HG03442 (cell line): ENCODE measurements at regions not wholly inside any gene's neighbourhood (a gene's known extent, or its start where the extent isn't known, plus 50 kb on each side); places are given as distances from the start of the nearest gene placed in this dataset.
"Not testable (repeated sequence)": the region's sequence is repeated elsewhere in the genome, so short reads cannot be mapped to it uniquely, and the experiment has no call there.

Experiments
- ATAC-seq: cut with Tn5 transposase; IDR thresholded peaks from one replicate; pipeline ENCODE4 v1.9.1; 2021; ENCODE audit warnings: mild to moderate bottlenecking, moderate library complexity; ENCODE audit not compliant: unreplicated experiment

DNA sequence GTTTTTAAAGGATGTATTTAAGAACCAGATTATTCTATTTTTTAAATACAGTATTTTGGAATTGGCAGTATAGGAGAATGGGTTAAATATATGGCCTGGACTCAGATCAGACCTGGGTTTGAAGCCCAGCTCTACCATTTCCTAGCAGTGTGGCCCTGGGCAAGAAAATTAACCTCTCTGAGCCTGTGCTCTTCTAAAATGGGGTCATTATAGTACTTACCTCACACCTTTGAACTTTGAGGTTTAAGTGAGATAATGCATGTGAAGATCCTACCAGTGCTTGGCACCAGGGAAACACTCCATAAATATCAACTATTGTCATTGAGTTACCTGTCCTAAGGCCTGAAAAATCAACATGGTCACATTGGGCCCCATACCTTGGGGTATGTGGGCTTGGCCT lies 93.4 kb upstream of the WSB1 start:
- no peak for ATAC-seq

- ATAC-seq, result no peak
Observed at GRCh38 chr17:27203241-27203640, 90.7 kb upstream of the WSB1 start.

DNA sequence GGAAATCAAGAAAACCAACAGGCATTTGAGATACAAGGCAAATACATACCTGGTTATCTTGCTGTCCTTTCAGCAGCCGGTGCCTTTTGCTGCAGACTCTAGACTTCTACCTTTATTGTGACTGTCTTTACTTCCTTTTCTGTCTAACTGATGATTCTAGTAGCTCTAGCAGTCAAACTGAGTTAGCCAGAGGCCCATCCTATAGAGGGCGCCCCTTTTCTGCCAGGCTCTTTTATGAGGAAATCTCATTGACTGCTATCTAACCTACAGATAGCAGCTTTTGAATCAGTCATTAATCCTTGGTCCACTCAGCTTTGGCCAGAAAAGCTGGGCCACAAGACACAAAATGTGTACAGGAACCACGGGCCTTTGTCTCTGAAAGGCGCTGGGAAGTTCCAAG lies 87.5 kb upstream of the WSB1 start:
- ATAC-seq, result no peak

GRCh38 chr17:27207073-27207513 lies 86.8 kb upstream of the WSB1 start:
- no peak for ATAC-seq

GRCh38 chr17:27208370-27208769 lies 85.5 kb upstream of the WSB1 start:
- ATAC-seq, result not testable (repeated sequence)

DNA sequence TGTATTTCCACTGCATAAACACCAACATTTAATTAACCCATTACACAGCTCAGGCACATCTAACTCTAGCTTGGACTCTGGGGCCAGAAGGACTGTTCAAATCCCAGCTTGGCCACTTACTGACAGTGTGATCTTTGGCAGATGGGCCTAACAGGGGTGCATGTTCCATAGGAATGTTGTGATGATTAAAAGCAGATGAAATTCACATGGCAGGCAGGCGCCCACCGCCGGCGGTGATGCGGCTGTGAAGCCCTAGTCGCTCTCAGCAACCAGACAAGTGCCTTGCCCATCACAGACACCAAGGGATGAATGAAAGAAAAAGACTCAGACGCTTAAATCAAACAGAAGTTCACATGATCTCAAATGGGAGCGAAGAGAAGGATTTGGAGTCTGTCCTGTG lies 84.6 kb upstream of the WSB1 start:
- ATAC-seq, result no peak

DNA sequence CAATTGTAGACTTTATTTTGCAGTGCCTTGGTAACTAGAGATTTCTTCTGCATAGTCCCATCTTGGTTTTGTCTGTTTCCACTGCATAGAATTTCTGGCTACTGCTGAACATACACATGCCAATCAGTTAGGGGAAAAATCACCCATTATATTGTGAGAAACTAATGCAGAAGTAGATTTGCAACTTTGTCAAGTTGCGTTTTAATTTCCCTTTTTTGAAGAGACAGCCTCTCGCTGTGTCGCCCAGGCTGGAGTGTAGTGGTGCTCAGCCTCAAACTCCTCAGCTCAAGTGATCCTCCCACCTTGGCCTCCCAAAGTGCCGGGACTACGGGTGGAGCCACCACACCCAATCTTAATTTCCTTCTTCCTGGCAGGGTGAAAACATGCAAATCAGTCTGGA lies 83.1 kb upstream of the WSB1 start:
- ATAC-seq, result not testable (repeated sequence)

- no peak for ATAC-seq
Observed at GRCh38 chr17:27216836-27217235, 77.1 kb upstream of the WSB1 start.

GRCh38 chr17:27217631-27218030 lies 76.3 kb upstream of the WSB1 start:
- ATAC-seq, result peak; percentile 80

- ATAC-seq, result no peak
Observed at GRCh38 chr17:27218041-27218440, 75.9 kb upstream of the WSB1 start.

DNA sequence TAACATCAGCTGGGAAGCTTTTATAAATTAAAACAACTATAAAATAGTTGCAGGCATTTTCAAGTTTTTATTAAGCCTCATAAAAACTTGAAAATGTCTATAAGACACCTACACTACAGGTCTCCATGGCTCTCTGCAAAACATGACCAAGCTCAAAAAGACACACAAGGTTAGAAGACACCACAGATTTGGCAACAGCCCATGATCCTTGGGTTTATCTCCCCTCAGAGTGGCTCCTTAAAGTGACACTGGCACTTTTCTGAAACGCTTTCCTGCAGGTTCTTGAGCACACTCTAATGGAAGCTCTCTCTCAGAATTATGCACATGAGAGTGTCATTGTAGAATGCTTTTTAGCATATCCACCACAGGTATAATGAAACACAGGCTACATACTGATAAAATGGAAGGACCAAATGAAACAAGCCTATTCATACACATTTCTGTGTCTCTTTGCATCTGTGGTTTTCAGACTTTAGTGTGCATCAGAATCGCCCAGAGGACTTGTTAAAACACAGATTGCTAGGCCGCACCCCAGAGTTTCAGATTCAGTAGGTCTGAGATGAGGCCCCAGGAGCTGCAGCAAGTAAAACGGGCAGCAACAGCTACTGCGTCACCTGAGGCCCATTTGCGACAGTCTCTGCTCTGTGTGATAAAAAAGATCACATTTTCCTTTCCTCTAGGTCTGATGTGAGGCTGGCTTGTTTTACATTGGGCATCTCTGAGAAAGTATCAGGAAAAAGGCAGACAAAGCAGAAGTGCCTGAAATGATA lies 75.0 kb upstream of the WSB1 start:
- ATAC-seq, result peak; percentile 69

GRCh38 chr17:27222515-27222914 lies 71.4 kb upstream of the WSB1 start:
- ATAC-seq, result no peak

- no peak for ATAC-seq
Observed at GRCh38 chr17:27224526-27225315, 69.2 kb upstream of the WSB1 start.

DNA sequence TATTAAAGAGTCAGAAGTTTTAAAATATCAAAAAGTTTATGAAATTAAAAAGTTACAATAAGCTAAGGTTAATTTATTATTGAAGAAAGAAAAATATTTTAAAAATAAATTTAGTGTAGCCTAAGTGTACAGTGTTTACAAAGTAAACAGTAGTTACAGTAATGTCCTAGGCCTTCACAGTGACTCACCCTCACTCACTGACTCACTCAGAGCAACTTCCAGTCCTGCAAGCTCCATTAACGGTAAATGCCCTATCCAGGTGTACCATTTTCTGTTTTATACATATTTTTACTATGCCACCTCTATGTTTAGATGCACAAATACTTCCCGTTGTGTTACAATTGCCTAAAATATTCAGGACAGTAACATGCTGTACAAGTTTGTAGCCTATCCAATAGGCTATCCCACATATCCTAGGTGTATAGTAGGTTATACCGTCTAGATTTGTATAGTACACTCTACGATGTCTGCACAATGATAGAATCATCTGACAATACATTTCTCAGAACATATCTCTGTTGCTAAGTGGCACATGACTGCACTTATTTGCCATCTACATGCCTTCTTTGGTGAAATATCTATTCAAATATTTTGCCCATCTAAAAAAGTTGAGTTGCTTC lies 67.2 kb upstream of the WSB1 start:
- ATAC-seq, result no peak

GRCh38 chr17:27230996-27231395 lies 62.9 kb upstream of the WSB1 start:
- no peak for ATAC-seq

- ATAC-seq, result no peak
Observed at GRCh38 chr17:27232328-27232727, 61.6 kb upstream of the WSB1 start.

- no peak for ATAC-seq
Observed at GRCh38 chr17:27233059-27233458, 60.9 kb upstream of the WSB1 start.

- ATAC-seq, result no peak
Observed at GRCh38 chr17:27233776-27234175, 60.1 kb upstream of the WSB1 start.

DNA sequence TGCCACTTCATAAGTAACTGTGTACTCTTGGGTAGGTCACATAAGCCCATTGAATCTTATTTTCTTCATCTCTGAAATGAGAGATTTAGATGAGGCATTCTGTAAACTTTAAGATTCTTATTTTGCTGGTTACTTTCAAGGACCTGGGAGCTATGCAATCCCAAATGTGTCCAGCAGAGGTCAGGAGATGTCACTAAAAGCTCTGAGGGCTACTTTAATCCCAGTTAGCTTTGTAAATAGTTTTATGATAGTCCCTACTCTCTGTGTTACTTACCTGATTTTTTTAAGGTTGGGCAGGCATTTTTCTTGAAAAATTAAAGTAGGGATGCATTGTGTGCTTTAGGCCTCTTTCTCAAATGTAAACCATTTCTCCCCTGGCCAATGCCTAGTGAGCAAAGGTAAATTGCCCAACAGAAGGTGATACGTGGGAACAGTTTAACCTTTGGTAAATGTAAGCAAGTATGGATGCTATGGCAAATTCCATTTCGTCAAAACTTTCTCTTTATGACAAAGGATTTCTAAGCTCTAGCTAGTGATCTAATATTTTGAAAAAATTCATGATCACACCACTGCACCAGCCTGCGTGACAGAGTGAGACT lies 57.1 kb upstream of the WSB1 start:
- ATAC-seq, result no peak

GRCh38 chr17:27237890-27238289 lies 56.0 kb upstream of the WSB1 start:
- no peak for ATAC-seq

DNA sequence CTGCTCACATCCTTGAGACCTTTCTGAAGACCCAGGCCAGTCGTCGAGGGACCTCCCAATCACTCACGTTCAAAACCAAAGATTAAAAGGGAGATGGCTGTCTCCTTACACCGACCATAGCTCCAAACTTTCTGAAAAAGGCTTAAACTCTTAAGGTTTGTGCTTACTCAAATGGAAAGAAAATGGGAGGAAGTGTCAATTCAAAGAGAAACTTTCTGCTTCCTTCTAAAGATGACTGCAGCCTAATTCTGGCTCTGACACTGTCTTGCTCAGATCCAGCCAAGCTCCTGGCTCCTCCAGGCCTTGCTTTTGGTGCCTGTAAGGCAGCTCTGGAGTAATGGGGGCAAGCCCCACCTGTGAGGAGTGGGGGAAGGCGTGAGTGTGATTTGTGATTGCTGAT lies 54.9 kb upstream of the WSB1 start:
- peak; percentile 56 for ATAC-seq
